Esophagus squamous epithelium (tissue), 5 donors: ENCODE measurements at regions not wholly inside any gene's neighbourhood (a gene's known extent, or its start where the extent isn't known, plus 50 kb on each side); places are given as distances from the start of the nearest gene placed in this dataset.

Source experiments
- DNase-seq: peaks from one replicate; lab custom pipeline; 2025; lab: John Stamatoyannopoulos, UW
- H3K27ac ChIP-seq, 4 donors: fragments of 200-600 bp; sonication (generic); one replicate each; pipeline ENCODE4 v1.5.1; 2016 to 2019; ENCODE audit warnings: mild to moderate bottlenecking in 1 of 4
- H3K27me3 ChIP-seq, 4 donors: fragments of 200-600 bp; sonication (generic); 1 replicate in 3 of 4; 2 replicates in 1 of 4; pipeline versions ENCODE4 v1.5.1 to v1.6.0; 2017 to 2021; ENCODE audit warnings: antibody characterized with exemption in 1 of 4
- H3K36me3 ChIP-seq, 3 donors: fragments of 200-600 bp; sonication (generic); one replicate each; pipeline ENCODE4 v1.5.1; 2016 to 2019
- H3K4me1 ChIP-seq, 3 donors: fragments of 200-600 bp; sonication (generic); one replicate each; pipeline ENCODE4 v1.5.1; 2017 to 2019
- H3K4me3 ChIP-seq, 4 donors: fragments of 200-600 bp; sonication (generic); 1 replicate in 3 of 4; 2 replicates in 1 of 4; pipeline ENCODE4 v1.5.1; 2016 to 2019; ENCODE audit warnings: mild to moderate bottlenecking in 2 of 4, moderate library complexity in 1 of 4
- H3K9me3 ChIP-seq, 3 donors: fragments of 200-600 bp; sonication (generic); one replicate each; pipeline ENCODE4 v1.5.1; 2016 to 2019
- CTCF ChIP-seq, 6 experiments: fragments of 450-650 bp in 4 of 6; fragments of 200-600 bp in 2 of 6; sonication (generic) in 2 of 6; IDR thresholded peaks; one replicate each; pipeline ENCODE4 v1.5.1; 2016 to 2019; ENCODE audit warnings: antibody characterized with exemption in 6 of 6, mild to moderate bottlenecking in 4 of 6, moderate library complexity in 4 of 6
- POLR2A ChIP-seq, 4 donors: fragments of 450-650 bp; IDR thresholded peaks; one replicate each; pipeline ENCODE4 v1.6.1; 2017; ENCODE audit warnings: antibody characterized with exemption in 4 of 4, mild to moderate bottlenecking in 4 of 4, moderate library complexity in 3 of 4
- WGBS, 2 donors: methylation state at CpG; one replicate each; pipeline ENCODE4 v1.1.5; 2018; 5-methylcytosine and 5-hydroxymethylcytosine counted together
- intact Hi-C: fragments of 100-400 bp; cut with DNase I; formaldehyde crosslinking; loops from one replicate; pipeline ENCODE4 v1.15.0; 2022
- donor health status: DM: yes; HTN: yes; CAD: no.

- H3K27me3 ChIP-seq: no peaks in the 10 kb centered on the region
- H3K36me3 ChIP-seq: no peaks in the 10 kb centered on the region
- intact Hi-C loops: no loop called here
- no peaks in the 10 kb centered on the region for H3K4me1 ChIP-seq
- H3K4me3 ChIP-seq: no peak overlapping the region
- H3K9me3 ChIP-seq: no peaks in the 10 kb centered on the region
- DNase-seq: no peak
- TF ChIP-seq CTCF (IDR thresholded peaks at IDR 0.05): no peak
- no peak for TF ChIP-seq POLR2A (IDR thresholded peaks at IDR 0.05)
- no peak overlapping the region for H3K27ac ChIP-seq
Observed at GRCh38 chr6:77159730-77160129, 303.6 kb downstream of the HTR1B start.

- Histone ChIP-seq H3K27me3 (no peaks in the 10 kb centered on the region), H3K36me3 (no peaks in the 10 kb centered on the region), H3K4me1 (no peaks in the 10 kb centered on the region), H3K27ac (no peak overlapping the region), H3K4me3 (no peak overlapping the region), H3K9me3 (no peaks in the 10 kb centered on the region)
- TF ChIP-seq CTCF (IDR thresholded peaks at IDR 0.05) (no peak), POLR2A (IDR thresholded peaks at IDR 0.05) (no peak)
- intact Hi-C loops: no loop called here
- WGBS, 2 donors: 65 to 68% methylated on average over 4 of the region's 4 CpGs
- no peak for DNase-seq
Observed at GRCh38 chr6:77151241-77151640, 312.1 kb downstream of the HTR1B start.

GRCh38 chr6:77150736-77151135 is 312.6 kb downstream of the HTR1B start:
- no peaks in the 10 kb centered on the region for H3K36me3 ChIP-seq
- intact Hi-C loops: no loop called here
- no peaks in the 10 kb centered on the region for H3K4me1 ChIP-seq

GRCh38 chr6:77145244-77145643 is 318.0 kb downstream of the HTR1B start:
- TF ChIP-seq CTCF (IDR thresholded peaks at IDR 0.05) (no peak), POLR2A (IDR thresholded peaks at IDR 0.05) (no peak)
- no peaks in the 10 kb centered on the region for H3K9me3 ChIP-seq
- 79 to 85% methylated on average over 1 of the region's 1 CpG for WGBS, 2 donors
- no peaks in the 10 kb centered on the region for H3K36me3 ChIP-seq
- no peaks in the 10 kb centered on the region for H3K27me3 ChIP-seq
- no peak overlapping the region for H3K27ac ChIP-seq
- DNase-seq: no peak
- H3K4me3 ChIP-seq: no peak overlapping the region
- no peaks in the 10 kb centered on the region for H3K4me1 ChIP-seq
- intact Hi-C loops: no loop called here

More at GRCh38 chr6:77150736-77151135, 312.6 kb downstream of the HTR1B start:
- H3K27me3 ChIP-seq: no peaks in the 10 kb centered on the region
- TF ChIP-seq CTCF (IDR thresholded peaks at IDR 0.05): no peak
- no peak for TF ChIP-seq POLR2A (IDR thresholded peaks at IDR 0.05)
- no peak overlapping the region for H3K4me3 ChIP-seq
- H3K27ac ChIP-seq: no peak overlapping the region
- H3K9me3 ChIP-seq: no peaks in the 10 kb centered on the region
- no peak for DNase-seq

GRCh38 chr6:77143659-77144447 is 319.4 kb downstream of the HTR1B start:
- no peaks in the 10 kb centered on the region for H3K36me3 ChIP-seq
- intact Hi-C loops: no loop called here
- no peak for TF ChIP-seq CTCF (IDR thresholded peaks at IDR 0.05)
- TF ChIP-seq POLR2A (IDR thresholded peaks at IDR 0.05): no peak
- no peaks in the 10 kb centered on the region for H3K9me3 ChIP-seq
- no peak for DNase-seq
- H3K4me1 ChIP-seq: no peaks in the 10 kb centered on the region
- 76 to 82% methylated on average over 5 of the region's 5 CpGs for WGBS, 2 donors
- no peaks in the 10 kb centered on the region for H3K27me3 ChIP-seq
- no peak overlapping the region for H3K4me3 ChIP-seq
- no peak overlapping the region for H3K27ac ChIP-seq
